NCI-H446 treated with DMSO at 0.1 percent for 48 hours (cell line): ENCODE measurements at regions not wholly inside any gene's neighbourhood (a gene's known extent, or its start where the extent isn't known, plus 50 kb on each side); places are given as distances from the start of the nearest gene placed in this dataset.
A peak's percentile ranks its signal among the peaks of the same experiment; 100 is the strongest.

Experiments used
- DNase-seq: peaks from one replicate; lab custom pipeline; 2025; lab: John Stamatoyannopoulos, UW

- DNase-seq, result no peak
These were observed 836.6 kb upstream of the SOX9 start for GRCh38 chr17:71284032-71284755.

- no peak for DNase-seq
These were observed 834.2 kb upstream of the SOX9 start for GRCh38 chr17:71286625-71287024.

DNA sequence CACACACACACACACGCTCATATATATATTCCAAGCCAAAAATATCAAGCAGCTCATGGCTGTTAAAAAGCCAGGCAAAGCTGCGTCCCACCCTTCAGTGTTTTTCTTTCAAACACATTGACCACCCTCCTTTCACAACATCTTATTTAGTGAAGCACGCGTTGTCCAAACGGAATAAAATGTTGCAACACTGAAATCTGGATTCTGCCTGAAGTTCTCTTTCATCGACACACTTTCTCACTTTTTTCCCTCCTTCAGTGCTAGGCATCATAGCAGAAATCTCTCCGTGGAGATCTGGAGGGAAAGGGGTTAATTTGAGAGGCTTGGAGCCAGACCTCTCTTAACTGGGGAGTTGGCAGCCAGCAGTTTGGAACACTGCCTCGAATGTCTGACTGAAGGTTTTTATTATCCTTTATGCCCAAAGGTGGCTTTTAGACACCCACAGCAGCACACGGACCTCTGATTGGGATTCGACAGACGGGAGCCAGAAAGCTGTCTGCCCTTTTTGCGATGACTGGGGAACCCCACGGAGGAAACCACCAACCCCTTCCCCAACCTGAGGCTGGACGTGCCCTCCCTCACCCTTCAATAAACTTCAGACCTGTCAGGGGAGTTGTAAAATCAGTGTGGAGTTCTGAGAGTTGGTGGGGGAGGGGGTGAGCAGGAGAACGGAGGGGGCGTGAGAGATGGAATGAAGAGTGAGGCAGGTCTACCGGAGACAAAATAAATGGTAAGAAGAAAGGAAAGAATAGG is 833.6 kb upstream of the SOX9 start:
- peak; percentile 45 for DNase-seq

GRCh38 chr17:71292006-71292405 is 828.8 kb upstream of the SOX9 start:
- DNase-seq, result no peak

GRCh38 chr17:71296005-71296404 is 824.8 kb upstream of the SOX9 start:
- DNase-seq, result no peak

GRCh38 chr17:71301063-71301462 is 819.8 kb upstream of the SOX9 start:
- DNase-seq, result no peak

DNA sequence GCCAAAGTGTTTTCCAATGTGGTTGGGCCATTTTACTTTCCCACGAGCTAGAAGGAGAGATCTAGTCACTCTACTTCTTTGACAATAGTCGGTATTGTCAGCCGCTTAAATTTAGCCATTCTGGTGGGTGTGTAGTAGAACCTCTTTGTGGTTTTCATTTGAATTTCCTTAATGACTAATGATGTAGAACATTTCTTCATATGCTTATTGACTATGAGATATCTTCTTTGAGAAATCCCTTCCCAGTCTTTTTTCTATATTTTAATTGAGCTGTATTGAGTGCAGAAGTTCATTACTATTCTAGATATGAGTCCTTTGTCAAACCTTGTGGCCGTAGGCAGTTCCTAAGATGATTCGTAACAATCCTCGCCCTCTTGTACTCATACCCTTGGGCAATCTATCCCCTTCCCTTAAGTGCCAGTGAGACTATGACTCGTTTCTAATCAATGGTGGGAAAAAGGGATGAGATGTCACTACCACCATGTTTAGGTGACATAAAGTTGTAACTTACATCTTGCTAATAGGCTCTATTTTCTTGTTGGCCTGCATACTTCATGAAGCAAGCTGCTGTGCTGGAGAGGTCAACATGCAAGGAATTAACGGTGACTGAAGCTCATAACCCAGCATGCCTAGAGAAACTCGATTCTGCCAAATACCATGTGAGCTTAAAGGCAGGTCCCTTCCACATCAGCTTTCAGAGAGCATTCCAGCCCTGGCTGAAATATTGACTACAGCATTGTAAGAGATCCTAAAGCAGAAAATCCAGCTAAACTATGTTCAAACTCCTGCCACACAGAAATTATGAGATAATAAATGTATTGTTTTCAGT is 817.9 kb upstream of the SOX9 start:
- DNase-seq, result no peak

- DNase-seq, result no peak
These were observed 816.2 kb upstream of the SOX9 start for GRCh38 chr17:71304498-71305158.

DNA sequence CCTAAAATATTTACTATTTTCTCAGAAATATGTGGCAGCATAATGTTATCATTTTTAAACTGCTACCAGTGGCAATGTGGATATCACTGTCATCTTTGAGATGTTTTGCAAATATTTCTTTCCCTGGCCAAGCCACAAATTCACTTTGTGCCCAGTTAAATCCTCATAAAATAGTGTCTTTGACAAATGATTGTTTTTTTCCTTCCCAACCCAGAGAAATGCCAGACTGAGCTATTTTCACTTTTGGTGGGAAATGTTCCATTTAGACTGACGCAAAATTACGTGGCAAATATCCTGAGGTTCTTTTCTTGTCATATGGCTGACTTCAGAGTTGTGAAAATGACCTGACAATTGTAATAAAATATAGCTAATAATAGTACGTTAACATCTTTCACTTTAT is 807.0 kb upstream of the SOX9 start:
- no peak for DNase-seq

- DNase-seq, result no peak
These were observed 805.3 kb upstream of the SOX9 start for GRCh38 chr17:71315568-71315967.

- DNase-seq, result no peak
These were observed 804.5 kb upstream of the SOX9 start for GRCh38 chr17:71316176-71316897.

DNA sequence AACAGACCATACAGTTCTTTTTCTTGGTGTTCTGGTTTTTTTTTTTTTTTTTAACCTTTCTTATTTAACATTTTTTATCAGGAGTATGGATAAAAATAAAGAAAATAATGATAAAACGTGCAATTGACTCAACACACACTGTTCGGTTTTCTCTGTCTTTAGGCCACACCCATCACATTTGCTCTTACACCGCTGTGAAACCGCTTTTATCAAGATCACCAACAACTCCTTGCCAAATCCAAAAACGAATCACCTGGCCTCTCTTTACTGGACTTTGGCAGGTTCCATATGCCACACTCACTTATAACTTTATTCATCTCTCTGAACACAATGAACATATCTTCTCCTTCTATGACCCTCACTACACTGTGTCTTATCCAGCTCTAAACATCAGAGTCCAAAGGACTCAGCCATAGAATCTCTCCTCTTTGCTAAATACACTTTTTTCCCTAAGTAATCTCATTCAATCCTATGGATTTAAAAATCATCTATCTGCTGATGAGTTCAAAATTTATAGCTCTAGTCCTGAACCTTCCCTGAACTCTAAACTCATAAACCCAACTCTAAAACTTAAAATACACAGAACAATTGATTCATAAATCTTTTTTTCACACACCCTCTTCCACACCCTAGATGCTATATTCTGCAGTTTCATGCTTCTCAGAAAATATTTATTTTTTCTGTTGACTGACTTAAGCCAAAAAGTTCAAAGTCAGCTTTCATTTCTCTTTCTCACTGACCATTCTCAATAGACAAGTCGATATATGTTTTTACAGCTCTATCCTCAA is 800.6 kb upstream of the SOX9 start:
- DNase-seq, result no peak

DNA sequence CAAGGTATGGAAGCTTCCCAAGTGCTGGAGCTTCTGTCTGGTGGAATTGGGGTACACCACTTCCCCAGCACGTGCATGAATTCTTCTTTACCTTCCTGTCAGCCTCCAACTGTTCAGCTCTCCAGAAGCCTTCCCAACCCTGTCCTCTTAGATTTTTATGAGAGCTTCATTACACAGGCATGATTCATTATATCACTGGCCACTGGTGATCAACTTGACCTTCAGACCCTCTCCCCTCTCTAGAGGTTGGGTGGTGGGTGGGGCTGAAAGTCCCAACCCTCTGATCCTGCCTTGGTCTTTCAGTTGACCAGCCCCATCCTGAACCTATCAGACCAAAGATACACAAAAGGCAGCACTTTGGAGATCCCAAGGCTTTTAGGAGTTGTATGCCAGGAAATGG is 795.7 kb upstream of the SOX9 start:
- no peak for DNase-seq

GRCh38 chr17:71325886-71326285 is 794.9 kb upstream of the SOX9 start:
- no peak for DNase-seq

- no peak for DNase-seq
These were observed 793.3 kb upstream of the SOX9 start for GRCh38 chr17:71327376-71328059.

GRCh38 chr17:71329310-71330098 is 791.3 kb upstream of the SOX9 start:
- DNase-seq, result no peak

DNA sequence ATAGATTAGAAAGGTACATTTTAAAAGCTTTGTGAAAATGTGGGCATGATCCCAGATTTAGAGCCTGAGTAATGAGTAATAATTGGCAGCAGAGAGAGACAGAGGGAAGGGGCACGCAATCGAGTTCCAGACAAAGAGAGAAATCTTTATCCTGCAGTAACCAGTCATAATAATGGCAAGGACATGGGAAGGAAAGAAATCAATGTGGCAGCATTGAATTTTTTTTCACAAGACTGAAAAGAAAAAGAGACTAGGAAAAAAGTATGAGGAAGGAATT is 790.8 kb upstream of the SOX9 start:
- no peak for DNase-seq

DNA sequence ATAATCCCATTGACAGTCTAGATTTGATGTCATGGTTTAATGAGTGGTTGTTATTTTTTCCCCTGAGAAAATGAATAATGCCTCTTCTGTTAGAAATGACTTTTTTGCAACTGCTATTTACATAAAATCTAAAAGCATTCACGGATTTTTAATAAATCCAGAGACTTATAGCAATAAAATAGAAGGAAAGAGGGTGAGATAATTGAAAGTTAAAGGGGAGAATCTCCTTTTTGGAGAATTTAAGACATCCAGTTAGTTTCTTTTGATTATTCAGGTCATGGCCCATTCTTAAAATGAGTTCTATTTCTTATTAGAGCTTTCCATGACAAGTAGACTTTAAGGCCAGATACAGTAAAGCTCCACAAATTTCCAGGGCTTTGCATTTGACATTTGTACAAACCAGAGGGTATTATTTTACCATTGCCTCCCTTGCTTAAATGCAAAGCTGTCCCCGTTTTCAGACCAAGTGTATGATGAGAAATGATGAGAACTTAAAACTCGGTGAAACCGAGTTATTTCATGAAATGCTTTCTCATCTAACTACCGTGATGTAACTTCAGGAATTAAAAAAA is 789.0 kb upstream of the SOX9 start:
- no peak for DNase-seq

GRCh38 chr17:71334048-71334751 is 786.6 kb upstream of the SOX9 start:
- DNase-seq, result peak; percentile 44
